HG02973 (cell line): ENCODE measurements at regions not wholly inside any gene's neighbourhood (a gene's known extent, or its start where the extent isn't known, plus 50 kb on each side); places are given as distances from the start of the nearest gene placed in this dataset.

Experiments used
- ATAC-seq: cut with Tn5 transposase; IDR thresholded peaks from one replicate; pipeline ENCODE4 v1.9.1; 2021; ENCODE audit warnings: moderate library complexity; ENCODE audit not compliant: unreplicated experiment

GRCh38 chr14:58780185-58780584, 142.4 kb downstream of the DACT1 start:
- no peak for ATAC-seq

DNA sequence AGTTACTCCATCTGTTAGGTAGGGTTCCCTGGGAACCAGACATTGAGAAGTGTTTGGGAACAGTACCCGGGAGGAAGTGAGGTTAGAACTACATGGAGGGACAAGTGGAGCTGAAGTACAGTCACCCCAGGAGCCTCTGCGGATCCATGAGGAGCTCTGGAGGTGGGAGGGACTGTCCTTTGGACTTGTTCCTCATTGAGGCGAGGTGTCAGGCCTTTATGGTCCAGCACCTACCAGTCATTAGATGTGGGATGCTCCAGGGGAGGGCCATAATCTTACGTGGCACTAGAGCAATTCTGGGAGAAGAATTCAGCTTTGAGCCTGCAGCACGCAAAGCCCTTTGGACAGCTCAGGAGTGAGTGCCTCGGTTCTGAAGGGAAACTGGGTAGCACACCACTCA, 142.8 kb downstream of the DACT1 start:
- ATAC-seq, result no peak

- ATAC-seq, result no peak
These were observed 144.2 kb downstream of the DACT1 start for GRCh38 chr14:58782011-58782410.

DNA sequence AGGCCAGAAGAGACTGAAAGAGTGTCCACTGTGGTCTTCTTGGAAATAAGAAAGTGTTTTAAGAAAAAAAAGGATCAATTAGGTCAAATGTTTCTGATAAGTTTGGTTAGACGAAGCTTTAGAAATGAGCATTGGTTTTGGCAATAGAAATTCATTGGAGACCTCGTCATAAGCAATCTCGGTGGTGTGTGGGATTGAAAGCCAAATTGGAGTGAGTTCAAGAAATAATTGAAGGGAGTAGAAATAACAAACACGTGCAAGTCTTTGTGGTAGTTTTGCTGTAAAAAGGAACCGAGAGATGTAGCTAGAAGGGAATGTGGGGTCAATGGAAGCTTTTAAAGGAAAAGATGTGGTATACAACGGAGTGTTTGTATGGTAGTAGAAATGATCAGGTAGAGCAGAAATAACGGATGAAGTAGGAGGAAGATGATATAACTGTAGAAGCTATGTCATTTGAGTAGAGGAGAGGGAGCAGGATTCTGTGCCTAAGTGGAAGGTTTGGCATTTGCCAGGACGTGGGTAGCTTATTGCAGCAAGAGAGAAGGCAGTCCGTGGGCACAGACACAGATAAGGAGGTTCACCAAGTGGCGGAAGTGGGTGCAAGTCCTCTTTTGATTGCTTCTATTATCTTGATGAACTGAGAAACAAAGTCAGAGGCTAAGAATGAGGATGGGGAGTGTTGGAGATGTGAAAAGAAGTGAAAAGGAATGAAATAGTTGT, 146.2 kb downstream of the DACT1 start:
- no peak for ATAC-seq

DNA sequence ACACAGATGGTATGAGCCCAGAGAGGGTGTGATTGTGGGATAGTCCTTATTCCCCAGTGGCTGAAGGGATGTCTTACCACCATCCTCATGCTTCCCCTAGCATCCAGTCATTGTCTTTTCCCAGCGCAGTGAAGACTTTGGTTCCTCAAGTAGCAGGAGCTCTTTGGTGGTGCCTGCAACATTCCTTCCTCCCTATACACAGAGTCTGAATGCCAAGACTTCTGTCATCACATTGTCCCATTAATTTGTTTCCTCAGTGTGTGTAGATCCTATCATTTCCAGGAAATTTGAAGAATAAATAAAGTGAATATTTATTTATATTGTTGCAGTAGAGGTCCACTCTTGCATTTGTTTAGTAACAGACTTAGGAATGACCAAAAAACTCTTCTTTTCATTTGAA, 147.2 kb downstream of the DACT1 start:
- no peak for ATAC-seq

DNA sequence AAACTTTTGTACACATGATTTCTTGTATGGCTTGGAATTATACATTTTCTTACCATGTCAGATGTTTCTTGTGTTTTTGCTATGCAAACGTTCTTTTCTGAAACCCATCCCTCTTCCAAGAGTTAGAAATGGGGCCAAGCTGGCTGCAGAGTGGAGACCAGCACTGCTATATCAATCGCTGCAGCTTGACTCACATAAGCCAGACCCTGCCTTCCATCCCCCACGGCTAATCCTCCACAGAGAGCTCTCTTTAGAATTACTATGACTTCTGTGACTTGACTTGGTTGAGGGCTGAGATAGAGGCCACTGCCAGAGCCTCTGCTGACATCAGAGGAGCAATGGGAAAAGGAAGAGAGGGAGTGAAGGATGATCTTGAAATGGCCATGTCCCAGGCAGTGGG, 147.9 kb downstream of the DACT1 start:
- ATAC-seq, result no peak

- ATAC-seq, result no peak
These were observed 149.8 kb downstream of the DACT1 start for GRCh38 chr14:58787592-58787991.

DNA sequence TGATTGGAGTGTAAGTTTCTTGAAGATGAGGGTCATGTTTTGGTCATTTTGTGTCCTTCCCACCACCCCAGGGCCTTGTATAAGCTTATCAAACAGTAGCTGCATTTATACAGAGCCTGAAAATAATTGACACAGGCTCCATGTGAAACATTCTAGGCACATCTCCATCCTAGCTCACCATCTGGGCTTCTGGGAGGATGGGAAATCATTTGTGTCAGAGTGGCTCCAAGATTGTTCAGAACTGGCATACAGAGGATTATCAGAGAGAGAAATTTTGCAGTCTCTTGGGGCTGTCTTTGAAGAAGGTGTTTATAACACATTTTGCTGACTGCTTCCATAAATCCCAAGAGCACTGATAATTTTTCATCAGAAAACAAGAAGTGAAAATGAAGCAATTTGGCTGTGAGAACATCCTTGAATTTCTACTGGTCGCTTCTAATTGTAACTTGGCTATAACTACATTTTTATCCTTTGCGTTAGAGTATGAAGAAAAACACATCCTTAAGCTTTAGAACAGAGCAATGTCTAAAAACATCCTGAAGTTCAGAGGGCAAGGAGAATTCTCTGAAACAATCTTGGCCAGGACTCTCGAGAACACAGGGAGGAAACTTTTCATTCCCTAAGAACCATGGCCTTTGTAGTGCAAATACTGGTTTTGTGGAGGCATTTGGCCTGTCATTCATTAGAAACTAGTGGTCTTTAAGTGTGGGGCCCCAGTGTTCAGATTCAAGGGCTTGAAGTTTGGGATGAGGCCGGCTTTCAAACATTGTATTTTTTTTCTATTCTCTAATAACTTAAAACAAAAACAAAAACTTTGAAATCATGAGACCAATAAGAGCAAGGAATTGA, 151.1 kb downstream of the DACT1 start:
- no peak for ATAC-seq

DNA sequence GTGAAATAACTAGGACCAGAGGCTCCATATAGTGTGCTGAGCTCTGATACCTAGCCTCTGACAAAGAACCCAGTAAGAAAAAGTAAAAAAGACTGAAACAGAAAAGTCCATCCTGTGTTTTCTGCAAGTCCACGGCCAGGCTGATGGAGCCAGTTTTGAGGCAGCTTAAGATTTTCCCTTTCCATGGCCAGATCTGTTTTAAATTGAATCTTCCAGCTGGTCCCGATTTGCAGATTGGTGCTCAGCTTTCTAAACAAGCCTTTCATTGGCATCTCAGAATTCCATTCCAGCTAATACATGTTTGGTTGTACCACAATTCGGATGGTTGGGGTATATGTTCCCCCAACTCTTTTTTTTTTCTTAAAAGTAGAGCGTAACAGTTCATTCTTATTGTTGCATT, 152.0 kb downstream of the DACT1 start:
- ATAC-seq, result no peak

DNA sequence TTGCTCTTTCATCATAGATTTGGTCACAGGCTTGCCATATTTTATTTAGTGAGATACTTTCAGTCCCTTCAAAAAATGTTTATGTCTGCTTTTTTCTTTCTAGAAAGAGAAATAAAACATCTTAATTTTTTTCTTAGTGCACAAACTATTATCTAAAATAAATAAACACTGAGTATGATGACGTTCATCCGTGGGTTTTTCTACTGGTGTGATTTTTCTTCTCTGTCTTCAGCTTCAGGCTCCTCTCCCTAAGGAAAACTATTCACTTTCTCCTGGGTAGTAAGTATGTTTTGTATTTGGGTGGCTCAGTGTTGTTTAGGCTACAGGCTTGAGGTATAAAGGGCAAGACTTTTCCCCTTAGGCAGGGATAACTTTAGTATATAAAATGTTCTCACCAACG, 154.7 kb downstream of the DACT1 start:
- no peak for ATAC-seq

- no peak for ATAC-seq
These were observed 155.5 kb downstream of the DACT1 start for GRCh38 chr14:58793131-58793740.

DNA sequence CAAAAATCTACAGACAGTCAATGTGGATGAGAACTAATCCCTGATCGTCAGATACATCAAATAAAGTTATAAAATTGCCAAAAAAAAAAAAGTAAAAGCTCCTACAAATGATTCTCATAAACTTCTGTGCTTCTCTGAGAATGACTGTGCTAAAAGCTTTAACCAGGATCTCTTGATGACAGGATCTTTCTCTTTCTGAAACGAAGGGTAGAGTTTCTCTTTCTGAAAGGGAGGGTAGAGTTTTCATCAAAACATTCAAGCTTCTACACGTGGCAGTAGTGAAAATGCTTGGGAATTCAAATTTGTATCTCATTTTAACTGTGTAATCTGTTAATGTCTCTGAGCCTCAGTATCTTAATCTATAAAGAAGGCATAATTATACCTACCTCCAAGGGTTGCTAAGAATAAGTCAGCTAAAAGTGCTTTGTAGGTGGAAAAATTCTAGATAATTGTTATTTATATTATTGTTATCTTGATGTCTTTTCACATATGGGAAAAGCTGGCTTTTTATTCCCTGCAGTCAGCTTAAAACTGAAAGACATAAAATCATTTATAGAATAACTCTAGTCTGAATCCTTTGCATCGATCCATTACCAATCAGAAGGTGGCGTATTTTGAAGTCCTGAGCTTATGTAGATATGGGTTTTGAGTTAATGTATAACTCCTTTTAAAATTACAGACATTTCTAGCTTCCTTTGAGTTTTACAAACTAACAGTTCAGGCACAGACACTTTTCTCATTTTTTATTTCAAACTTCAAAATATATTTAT, 157.4 kb downstream of the DACT1 start:
- ATAC-seq, result no peak

DNA sequence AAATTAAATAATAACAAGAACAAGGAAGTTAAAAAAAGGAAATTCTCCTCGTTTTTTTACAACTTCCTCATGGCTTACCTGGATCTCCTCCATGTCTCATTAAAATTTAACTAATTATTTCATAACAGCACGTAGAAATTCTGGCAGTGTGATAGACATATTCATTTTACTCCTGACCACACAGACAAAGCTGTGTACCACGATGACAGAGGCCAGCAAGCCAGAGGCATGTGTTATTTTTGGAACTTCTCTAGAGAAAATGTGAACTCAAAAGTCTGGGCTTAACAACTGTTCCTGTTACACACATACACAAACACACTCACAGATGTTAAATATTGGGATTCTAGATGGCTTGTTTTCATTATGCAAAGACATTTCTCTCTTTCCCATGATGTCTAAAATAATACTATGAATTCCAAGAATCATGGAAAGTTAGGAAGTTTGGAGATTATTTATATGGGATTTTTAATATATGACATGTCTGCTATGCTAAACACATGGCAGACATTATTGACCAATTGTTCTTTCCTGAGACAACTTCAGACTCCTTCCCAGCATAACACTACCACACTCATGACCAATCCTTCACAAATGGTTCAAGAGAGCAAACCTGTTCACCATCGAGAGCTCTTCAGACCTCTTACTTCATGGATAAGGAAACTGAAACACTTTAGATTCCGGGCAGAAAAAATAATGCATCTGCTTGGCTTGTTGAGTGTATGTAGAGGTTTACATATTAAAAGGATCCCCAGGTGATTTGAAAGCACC, 158.7 kb downstream of the DACT1 start:
- ATAC-seq, result no peak

- peak; percentile 79 for ATAC-seq
These were observed 159.3 kb downstream of the DACT1 start for GRCh38 chr14:58797010-58797429.

GRCh38 chr14:58798173-58798572, 160.4 kb downstream of the DACT1 start:
- ATAC-seq, result no peak

- ATAC-seq, result no peak
These were observed 163.3 kb downstream of the DACT1 start for GRCh38 chr14:58801086-58801485.

DNA sequence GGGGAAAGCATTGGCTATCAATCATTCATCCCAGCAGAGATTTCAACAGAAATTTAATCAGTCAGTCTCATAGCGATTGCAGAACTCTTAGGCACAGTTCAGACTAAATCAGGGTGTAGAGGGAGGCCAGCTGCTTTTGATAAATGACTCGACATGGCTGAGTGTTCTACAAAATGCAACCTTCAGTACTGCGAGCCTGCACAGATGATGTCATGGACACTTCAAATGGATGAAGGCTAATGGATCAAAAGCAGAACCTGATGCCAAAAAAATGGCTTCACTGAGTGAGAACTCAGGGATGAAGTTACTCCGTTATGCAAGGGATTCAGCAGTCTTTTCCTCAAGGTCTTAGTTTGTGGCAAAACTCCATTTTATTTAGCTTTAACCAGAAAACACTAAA, 167.3 kb downstream of the DACT1 start:
- ATAC-seq, result no peak

GRCh38 chr14:58805605-58806409, 168.0 kb downstream of the DACT1 start:
- no peak for ATAC-seq

GRCh38 chr14:58807191-58807590, 169.4 kb downstream of the DACT1 start:
- ATAC-seq, result no peak

- ATAC-seq, result no peak
These were observed 171.1 kb downstream of the DACT1 start for GRCh38 chr14:58808828-58809227.
